ENCODE measurements at regions not wholly inside any gene's neighbourhood (a gene's known extent, or its start where the extent isn't known, plus 50 kb on each side); places are given as distances from the start of the nearest gene placed in this dataset.
A peak's percentile ranks its signal among the peaks of the same experiment; 100 is the strongest.

GRCh38 chr10:7069706-7070105 is 341.1 kb downstream of the SFMBT2 start:
- no peaks in the 10 kb centered on the region for H3K27me3 ChIP-seq (replicated peaks; ENCODE audit: control insufficient read depth, insufficient read depth, low read length)
- Mint-ChIP-seq H3K27ac (ENCODE audit: unreplicated experiment) (no peak overlapping the region), H3K27me3 (ENCODE audit: insufficient read depth, unreplicated experiment) (peaks cover 11% of the 10 kb centered on the region), H3K36me3 (ENCODE audit: insufficient read depth, unreplicated experiment) (no peaks in the 10 kb centered on the region), H3K4me1 (ENCODE audit: low read depth, unreplicated experiment) (no peaks in the 10 kb centered on the region), H3K4me3 (ENCODE audit: unreplicated experiment) (no peak overlapping the region), H3K9me3 (ENCODE audit: unreplicated experiment) (no peaks in the 10 kb centered on the region)
- ChIA-PET POLR2A (no interaction called here), CTCF (no interaction called here)
- no peak for TF ChIP-seq CTCF (IDR thresholded peaks at IDR 0.05; ENCODE audit: insufficient read depth in 1 of 2, low read depth in 1 of 2, low read length in 1 of 2, severe bottlenecking in 1 of 2, unreplicated experiment in 1 of 2)
- intact Hi-C loops (cut with micrococcal nuclease; ENCODE audit: unreplicated experiment): no loop called here
- no peaks in the 10 kb centered on the region; the same call in 1 of the 2 replicates for H3K9me3 ChIP-seq
- DNase-seq: no peak
- H3K36me3 ChIP-seq (ENCODE audit: control insufficient read depth, insufficient read depth, low read length): no peaks in the 10 kb centered on the region
- BruUV-seq (replicated peaks): no TSS peak
- no peak overlapping the region for H3K4me3 ChIP-seq (ENCODE audit: low read depth, low read length)
- no peaks in the 10 kb centered on the region for H3K4me1 ChIP-seq

- no peak for DNase-seq
- H3K27me3 ChIP-seq (replicated peaks; ENCODE audit: control insufficient read depth, insufficient read depth, low read length): no peaks in the 10 kb centered on the region
- intact Hi-C loops (cut with micrococcal nuclease; ENCODE audit: unreplicated experiment): no loop called here
- no peaks in the 10 kb centered on the region for H3K9me3 Mint-ChIP-seq (ENCODE audit: unreplicated experiment)
- ChIA-PET POLR2A (no interaction called here), CTCF (no interaction called here)
- BruUV-seq (replicated peaks): no TSS peak
- H3K4me1 Mint-ChIP-seq (ENCODE audit: low read depth, unreplicated experiment): no peaks in the 10 kb centered on the region
- H3K36me3 ChIP-seq (ENCODE audit: control insufficient read depth, insufficient read depth, low read length): no peaks in the 10 kb centered on the region
- H3K27me3 Mint-ChIP-seq (ENCODE audit: insufficient read depth, unreplicated experiment): no peaks in the 10 kb centered on the region
- H3K9me3 ChIP-seq: no peaks in the 10 kb centered on the region
- H3K4me3 ChIP-seq (ENCODE audit: low read depth, low read length): no peak overlapping the region
- no peak for TF ChIP-seq CTCF (IDR thresholded peaks at IDR 0.05; ENCODE audit: insufficient read depth in 1 of 2, low read depth in 1 of 2, low read length in 1 of 2, severe bottlenecking in 1 of 2, unreplicated experiment in 1 of 2)
- H3K4me1 ChIP-seq: no peaks in the 10 kb centered on the region
- H3K27ac Mint-ChIP-seq (ENCODE audit: unreplicated experiment): no peak overlapping the region
- no peaks in the 10 kb centered on the region for H3K36me3 Mint-ChIP-seq (ENCODE audit: insufficient read depth, unreplicated experiment)
- H3K4me3 Mint-ChIP-seq (ENCODE audit: unreplicated experiment): no peak overlapping the region
Measured at GRCh38 chr10:7056216-7056615, 354.6 kb downstream of the SFMBT2 start.

GRCh38 chr10:7054915-7055314 is 355.9 kb downstream of the SFMBT2 start:
- H3K27me3 Mint-ChIP-seq (ENCODE audit: insufficient read depth, unreplicated experiment): no peaks in the 10 kb centered on the region
- no peak for DNase-seq
- peak in 1 of 2 experiments; percentile 24 for TF ChIP-seq CTCF (IDR thresholded peaks at IDR 0.05; ENCODE audit: insufficient read depth in 1 of 2, low read depth in 1 of 2, low read length in 1 of 2, severe bottlenecking in 1 of 2, unreplicated experiment in 1 of 2)
- H3K27me3 ChIP-seq (replicated peaks; ENCODE audit: control insufficient read depth, insufficient read depth, low read length): no peaks in the 10 kb centered on the region
- no peaks in the 10 kb centered on the region for H3K36me3 Mint-ChIP-seq (ENCODE audit: insufficient read depth, unreplicated experiment)
- peaks cover 7% of the 10 kb centered on the region for H3K9me3 Mint-ChIP-seq (ENCODE audit: unreplicated experiment)
- no peaks in the 10 kb centered on the region for H3K4me1 ChIP-seq
- no peaks in the 10 kb centered on the region for H3K4me1 Mint-ChIP-seq (ENCODE audit: low read depth, unreplicated experiment)
- 0 out of 2 replicates have a peak, but pooled peaks cover 1% of the 10 kb centered on the region for H3K9me3 ChIP-seq
- H3K36me3 ChIP-seq (ENCODE audit: control insufficient read depth, insufficient read depth, low read length): no peaks in the 10 kb centered on the region
- intact Hi-C loops (cut with micrococcal nuclease; ENCODE audit: unreplicated experiment): no loop called here
- ChIA-PET CTCF (interaction anchor here (0.9 kb wide), 1 partner anchor 66 kb away, joined by 3 read pairs; no protein-coding TSS in a partner anchor), POLR2A (interaction anchor here (0.5 kb wide), 1 partner anchor 110 kb away, joined by 3 read pairs; no protein-coding TSS in a partner anchor)
- H3K4me3 Mint-ChIP-seq (ENCODE audit: unreplicated experiment): no peak overlapping the region
- H3K27ac Mint-ChIP-seq (ENCODE audit: unreplicated experiment): no peak overlapping the region
- BruUV-seq (replicated peaks): no TSS peak
- no peak overlapping the region for H3K4me3 ChIP-seq (ENCODE audit: low read depth, low read length)
